Hepatocyte (in vitro differentiated cells): ENCODE measurements at regions not wholly inside any gene's neighbourhood (a gene's known extent, or its start where the extent isn't known, plus 50 kb on each side); places are given as distances from the start of the nearest gene placed in this dataset.
"Not testable (repeated sequence)": the region's sequence is repeated elsewhere in the genome, so short reads cannot be mapped to it uniquely, and the experiment has no call there.

Experiments used
- DNase-seq: peaks from one replicate; pipeline ENCODE4 v3.0.0-alpha.2; 2016; ENCODE audit warnings: low spot score
- H2AFZ ChIP-seq: fragments of 200-600 bp; sonication (generic); 2 replicates; pipeline ENCODE4 v1.6.0; 2016; ENCODE audit warnings: antibody characterized with exemption, mild to moderate bottlenecking
- H3K27ac ChIP-seq: fragments of 200-600 bp; sonication (generic); 2 replicates; pipeline ENCODE4 v1.5.1; 2016; ENCODE audit warnings: mild to moderate bottlenecking
- H3K27me3 ChIP-seq: fragments of 200-600 bp; sonication (generic); 2 replicates; pipeline ENCODE4 v1.6.1; 2016
- H3K36me3 ChIP-seq: fragments of 200-600 bp; sonication (generic); replicated peaks from 2 replicates; pipeline ENCODE4 v1.5.1; 2016; ENCODE audit warnings: low read depth; ENCODE audit not compliant: insufficient read depth
- H3K4me1 ChIP-seq: fragments of 200-600 bp; sonication (generic); 2 replicates; pipeline ENCODE4 v1.5.1; 2016; ENCODE audit warnings: mild to moderate bottlenecking, moderate library complexity; ENCODE audit not compliant: insufficient read depth
- H3K4me2 ChIP-seq: fragments of 200-600 bp; sonication (generic); 2 replicates; pipeline ENCODE4 v1.6.0; 2016
- H3K4me3 ChIP-seq: fragments of 200-600 bp; sonication (generic); 2 replicates; pipeline ENCODE4 v1.5.1; 2016; ENCODE audit warnings: mild to moderate bottlenecking
- H3K79me2 ChIP-seq: fragments of 200-600 bp; sonication (generic); 2 replicates; pipeline ENCODE4 v1.6.0; 2017; ENCODE audit warnings: mild to moderate bottlenecking
- H3K9me2 ChIP-seq: fragments of 200-600 bp; sonication (generic); replicated peaks from 2 replicates; pipeline ENCODE4 v1.6.0; 2017; ENCODE audit warnings: mild to moderate bottlenecking; ENCODE audit not compliant: insufficient read depth
- H3K9me3 ChIP-seq: fragments of 200-600 bp; sonication (generic); 2 replicates; pipeline ENCODE4 v1.5.1; 2016; ENCODE audit warnings: low read depth, mild to moderate bottlenecking
- H4K20me1 ChIP-seq: fragments of 200-600 bp; sonication (generic); 2 replicates; pipeline ENCODE4 v1.6.0; 2016; ENCODE audit warnings: mild to moderate bottlenecking; ENCODE audit not compliant: insufficient read depth, poor library complexity, severe bottlenecking
- EZH2 ChIP-seq: fragments of 200-600 bp; sonication (generic); IDR thresholded peaks from 2 replicates; pipeline ENCODE4 v1.6.1; 2016; ENCODE audit warnings: antibody characterized with exemption, mild to moderate bottlenecking, borderline replicate concordance
- EZH2phosphoT487 ChIP-seq: fragments of 200-600 bp; sonication (generic); IDR thresholded peaks from one replicate; pipeline ENCODE4 v1.6.1; 2018; ENCODE audit warnings: antibody characterized with exemption, mild to moderate bottlenecking, low read depth, moderate library complexity; ENCODE audit not compliant: unreplicated experiment, severe bottlenecking
- WGBS: methylation state at CpG from one replicate; pipeline ENCODE4 v1.1.6; 2016; ENCODE audit warnings: low lambda C conversion rate; ENCODE audit errors: missing lambda C conversion rate; 5-methylcytosine and 5-hydroxymethylcytosine counted together
- TF ChIP-seq, protein P1 (sequence below): fragments of 200-600 bp; sonication (generic); IDR thresholded peaks from 2 replicates; pipeline ENCODE4 v1.5.1; 2016; ENCODE audit warnings: antibody characterized with exemption, mild to moderate bottlenecking; ENCODE audit not compliant: poor library complexity

DNA sequence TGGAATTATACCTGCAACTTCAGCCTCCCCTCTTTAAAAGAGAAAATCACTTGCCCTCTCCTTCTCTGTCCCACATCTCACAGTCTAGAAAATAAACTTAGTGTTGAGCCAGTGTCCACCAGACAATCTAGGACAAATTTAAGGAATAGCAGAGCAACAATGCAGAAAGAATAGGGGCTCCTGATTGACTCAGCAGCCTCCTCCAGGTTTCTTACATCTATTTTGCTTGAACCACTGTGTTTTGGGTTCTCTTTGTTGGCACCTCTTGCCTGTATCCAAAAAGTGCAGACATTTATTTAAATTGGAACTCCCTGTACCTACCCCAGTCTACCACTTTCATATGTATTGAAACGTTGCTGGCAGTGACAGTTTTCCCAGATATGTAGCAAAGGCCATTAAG, 133.7 kb upstream of the HSF2 start:
- no peaks in the 10 kb centered on the region for H3K79me2 ChIP-seq
- 73% methylated on average over 1 of the region's 1 CpG for WGBS
- H3K36me3 ChIP-seq, result no peaks in the 10 kb centered on the region
- H4K20me1 ChIP-seq, result no peaks in the 10 kb centered on the region
- no peaks in the 10 kb centered on the region for H3K4me1 ChIP-seq
- no peak overlapping the region for H3K4me3 ChIP-seq
- no peak for DNase-seq
- H3K27me3 ChIP-seq, result no peaks in the 10 kb centered on the region
- H3K9me3 ChIP-seq, result no peaks in the 10 kb centered on the region
- no peak overlapping the region for H2AFZ ChIP-seq
- H3K4me2 ChIP-seq, result no peak overlapping the region
- H3K9me2 ChIP-seq, result no peaks in the 10 kb centered on the region
- no peak for TF ChIP-seq EZH2
- no peak for TF ChIP-seq EZH2phosphoT487
- TF ChIP-seq, protein P1, sequence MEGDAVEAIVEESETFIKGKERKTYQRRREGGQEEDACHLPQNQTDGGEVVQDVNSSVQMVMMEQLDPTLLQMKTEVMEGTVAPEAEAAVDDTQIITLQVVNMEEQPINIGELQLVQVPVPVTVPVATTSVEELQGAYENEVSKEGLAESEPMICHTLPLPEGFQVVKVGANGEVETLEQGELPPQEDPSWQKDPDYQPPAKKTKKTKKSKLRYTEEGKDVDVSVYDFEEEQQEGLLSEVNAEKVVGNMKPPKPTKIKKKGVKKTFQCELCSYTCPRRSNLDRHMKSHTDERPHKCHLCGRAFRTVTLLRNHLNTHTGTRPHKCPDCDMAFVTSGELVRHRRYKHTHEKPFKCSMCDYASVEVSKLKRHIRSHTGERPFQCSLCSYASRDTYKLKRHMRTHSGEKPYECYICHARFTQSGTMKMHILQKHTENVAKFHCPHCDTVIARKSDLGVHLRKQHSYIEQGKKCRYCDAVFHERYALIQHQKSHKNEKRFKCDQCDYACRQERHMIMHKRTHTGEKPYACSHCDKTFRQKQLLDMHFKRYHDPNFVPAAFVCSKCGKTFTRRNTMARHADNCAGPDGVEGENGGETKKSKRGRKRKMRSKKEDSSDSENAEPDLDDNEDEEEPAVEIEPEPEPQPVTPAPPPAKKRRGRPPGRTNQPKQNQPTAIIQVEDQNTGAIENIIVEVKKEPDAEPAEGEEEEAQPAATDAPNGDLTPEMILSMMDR, result no peak
- no peak overlapping the region for H3K27ac ChIP-seq

DNA sequence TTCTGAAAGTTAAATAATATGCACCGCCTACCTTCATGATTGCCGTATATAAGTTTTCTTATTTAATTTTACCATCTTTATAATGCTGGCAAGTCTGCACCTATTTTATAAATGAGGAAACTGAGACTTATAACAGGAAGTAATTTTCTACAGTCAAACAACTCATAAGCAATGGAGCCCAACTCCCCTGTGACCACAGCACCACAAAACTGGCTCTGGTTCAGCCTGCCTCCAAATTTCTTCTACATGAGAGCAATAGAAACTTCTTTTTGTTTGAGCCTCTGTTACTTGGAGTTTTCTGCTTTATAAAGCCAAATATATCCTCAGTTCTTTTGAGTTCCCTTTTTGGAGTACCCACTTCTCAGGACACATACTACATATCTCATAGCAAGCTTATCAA, 131.1 kb upstream of the HSF2 start:
- TF ChIP-seq EZH2, result no peak
- TF ChIP-seq, protein P1, result no peak
- no peak for TF ChIP-seq EZH2phosphoT487
- Histone ChIP-seq H3K9me2 (no peaks in the 10 kb centered on the region), H3K4me2 (no peak overlapping the region), H3K36me3 (no peaks in the 10 kb centered on the region), H3K4me1 (no peaks in the 10 kb centered on the region), H4K20me1 (no peaks in the 10 kb centered on the region), H3K79me2 (no peaks in the 10 kb centered on the region), H3K27me3 (no peaks in the 10 kb centered on the region), H3K9me3 (no peaks in the 10 kb centered on the region), H2AFZ (no peak overlapping the region), H3K4me3 (no peak overlapping the region), H3K27ac (no peak overlapping the region)
- WGBS, result 93% methylated on average over 2 of the region's 2 CpGs
- DNase-seq, result no peak

DNA sequence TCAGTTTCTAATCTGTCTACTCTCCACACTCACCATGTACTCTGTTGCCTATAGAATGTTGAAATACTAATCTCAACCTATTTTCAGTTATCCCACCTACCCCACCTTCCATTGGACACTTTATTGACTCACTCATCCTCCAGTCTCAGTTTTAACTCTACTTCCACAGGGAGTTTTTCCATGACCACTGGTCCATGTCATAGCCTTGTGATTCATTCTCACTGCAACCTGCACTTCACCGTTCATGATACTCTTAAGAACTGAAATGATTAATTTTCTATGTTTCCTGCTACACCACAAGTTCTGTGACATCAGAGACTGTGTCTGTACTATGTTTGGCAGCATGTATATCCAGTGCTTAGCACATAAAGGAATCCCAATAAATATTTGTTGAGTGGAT, 122.8 kb upstream of the HSF2 start:
- DNase-seq, result no peak
- no peaks in the 10 kb centered on the region for H3K27me3 ChIP-seq
- no peak overlapping the region for H3K4me2 ChIP-seq
- no peaks in the 10 kb centered on the region for H3K36me3 ChIP-seq
- no peak overlapping the region for H3K27ac ChIP-seq
- no peaks in the 10 kb centered on the region for H4K20me1 ChIP-seq
- H3K9me2 ChIP-seq, result no peaks in the 10 kb centered on the region
- TF ChIP-seq, protein P1, result no peak
- TF ChIP-seq EZH2phosphoT487 (no peak), EZH2 (no peak)
- WGBS, result 75% methylated on average over 1 of the region's 1 CpG
- no peak overlapping the region for H3K4me3 ChIP-seq
- H2AFZ ChIP-seq, result no peak overlapping the region
- H3K4me1 ChIP-seq, result no peaks in the 10 kb centered on the region
- no peaks in the 10 kb centered on the region for H3K9me3 ChIP-seq
- H3K79me2 ChIP-seq, result no peaks in the 10 kb centered on the region

DNA sequence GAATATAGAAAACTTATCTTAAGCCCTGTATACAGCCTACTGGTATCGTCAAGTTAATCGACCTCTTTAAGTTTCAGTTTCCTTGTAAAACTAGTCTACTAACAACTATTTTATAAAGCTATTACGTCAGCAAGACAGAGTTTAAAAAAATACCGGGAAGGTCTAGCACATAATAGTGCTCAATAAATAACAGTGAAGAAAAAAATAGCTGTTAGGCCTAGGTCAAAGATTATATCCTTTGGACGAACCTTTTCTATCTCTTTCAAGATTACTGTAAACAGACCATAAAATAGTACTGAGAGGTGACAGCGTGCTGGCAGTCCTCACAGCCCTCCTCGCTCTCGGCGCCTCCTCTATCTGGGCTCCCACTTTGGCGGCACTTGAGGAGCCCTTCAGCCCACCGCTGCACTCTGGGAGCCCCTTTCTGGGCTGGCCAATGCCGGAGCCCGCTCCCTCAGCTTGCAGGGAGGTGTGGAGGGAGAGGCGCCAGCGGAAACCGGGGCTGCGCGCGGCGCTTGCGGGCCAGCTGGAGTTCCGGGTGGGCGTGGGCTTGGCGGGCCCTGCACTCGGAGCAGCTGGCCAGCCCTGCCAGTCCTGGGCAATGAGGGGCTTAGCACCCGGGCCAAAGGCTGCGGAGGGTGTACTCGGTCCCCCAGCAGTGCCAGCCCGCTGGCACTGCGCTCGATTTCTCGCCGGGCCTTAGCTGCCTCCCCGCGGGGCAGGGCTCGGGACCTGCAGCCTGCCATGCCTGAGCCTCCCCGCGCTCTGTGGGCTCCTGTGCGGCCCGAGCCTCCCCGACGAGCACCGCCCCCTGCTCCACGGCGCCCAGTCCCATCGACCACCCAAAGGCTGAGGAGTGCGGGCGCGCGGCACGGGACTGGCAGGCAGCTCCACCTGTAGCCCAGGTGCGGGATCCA, 119.1 kb upstream of the HSF2 start:
- H3K79me2 ChIP-seq, H3K4me2 ChIP-seq, H3K4me3 ChIP-seq, H2AFZ ChIP-seq, H3K9me3 ChIP-seq, H3K36me3 ChIP-seq, DNase-seq, H3K27me3 ChIP-seq, H3K4me1 ChIP-seq, H4K20me1 ChIP-seq, H3K27ac ChIP-seq, H3K9me2 ChIP-seq: not testable (repeated sequence)
- 95% methylated on average over 42 of the region's 52 CpGs for WGBS
